GM19467 (cell line): ENCODE measurements at regions not wholly inside any gene's neighbourhood (a gene's known extent, or its start where the extent isn't known, plus 50 kb on each side); places are given as distances from the start of the nearest gene placed in this dataset.
A peak's percentile ranks its signal among the peaks of the same experiment; 100 is the strongest.
"Not testable (repeated sequence)": the region's sequence is repeated elsewhere in the genome, so short reads cannot be mapped to it uniquely, and the experiment has no call there.

Source experiments
- ATAC-seq: cut with Tn5 transposase; IDR thresholded peaks from one replicate; pipeline ENCODE4 v1.9.1; 2021; ENCODE audit warnings: mild to moderate bottlenecking, moderate library complexity; ENCODE audit not compliant: unreplicated experiment

DNA sequence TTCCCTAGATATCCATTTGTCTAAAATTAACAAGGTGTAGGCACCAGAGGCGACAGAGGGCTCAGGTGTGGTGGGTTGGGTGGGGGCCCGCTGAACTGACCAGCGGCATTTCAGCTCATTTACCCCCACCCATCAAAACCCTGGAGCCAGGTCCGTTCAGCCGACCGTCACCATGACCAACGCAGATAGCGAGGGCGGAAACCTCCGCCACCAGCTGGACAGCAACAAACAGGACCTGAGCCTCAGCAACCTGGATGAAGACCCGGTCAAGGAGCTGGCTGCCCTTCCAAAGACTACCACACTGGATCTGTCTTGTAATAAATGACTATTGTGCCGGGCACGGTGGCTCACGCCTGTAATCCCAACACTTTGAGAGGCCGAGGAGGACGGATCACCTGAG, 120.8 kb upstream of the LGSN start:
- no peak for ATAC-seq

GRCh38 chr6:63441266-63441956, 121.6 kb upstream of the LGSN start:
- ATAC-seq = no peak

DNA sequence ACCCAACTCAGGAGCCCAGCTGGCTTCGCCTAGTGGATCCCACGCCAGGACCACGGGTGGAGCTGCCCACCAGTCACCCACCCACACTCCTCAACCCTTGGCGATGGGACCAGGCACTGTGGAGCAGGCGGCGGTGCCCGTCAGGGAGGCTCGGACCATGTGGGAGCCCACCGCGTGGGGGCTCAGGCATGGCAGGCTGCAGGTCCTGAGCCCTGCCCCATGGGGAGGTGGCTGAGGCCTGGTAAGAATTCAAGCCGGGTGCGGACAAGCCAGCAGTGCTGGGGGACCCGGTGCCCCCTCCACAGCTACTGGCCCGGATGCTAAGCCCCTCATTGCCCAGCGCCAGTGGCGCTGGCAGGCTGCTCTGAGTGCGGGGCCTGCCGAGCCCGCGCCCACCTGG, 123.1 kb upstream of the LGSN start:
- ATAC-seq = no peak

DNA sequence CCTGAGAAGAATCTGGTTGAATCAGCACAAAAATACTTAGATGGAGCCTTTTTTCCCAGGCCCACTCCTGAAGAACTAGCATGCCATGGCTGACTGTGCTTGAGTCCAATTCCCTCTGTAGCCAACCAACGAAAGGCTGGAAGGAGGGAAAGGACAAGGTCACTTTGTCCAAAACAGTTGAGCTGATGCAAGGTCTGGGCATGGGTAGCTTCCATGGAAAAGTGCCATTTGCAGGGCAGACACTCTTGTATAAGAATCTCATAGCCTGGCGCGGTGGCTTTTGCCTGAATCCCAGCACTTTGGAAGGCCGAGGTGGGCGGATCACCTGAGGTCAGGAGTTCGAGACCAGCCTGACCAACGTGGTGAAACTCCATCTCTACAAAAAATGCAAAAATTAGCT, 125.0 kb upstream of the LGSN start:
- no peak for ATAC-seq

GRCh38 chr6:63446405-63446804, 125.9 kb upstream of the LOC128125822 start:
- no peak for ATAC-seq

- no peak for ATAC-seq
These were observed 125.1 kb upstream of the LOC128125822 start for GRCh38 chr6:63447134-63447533.

DNA sequence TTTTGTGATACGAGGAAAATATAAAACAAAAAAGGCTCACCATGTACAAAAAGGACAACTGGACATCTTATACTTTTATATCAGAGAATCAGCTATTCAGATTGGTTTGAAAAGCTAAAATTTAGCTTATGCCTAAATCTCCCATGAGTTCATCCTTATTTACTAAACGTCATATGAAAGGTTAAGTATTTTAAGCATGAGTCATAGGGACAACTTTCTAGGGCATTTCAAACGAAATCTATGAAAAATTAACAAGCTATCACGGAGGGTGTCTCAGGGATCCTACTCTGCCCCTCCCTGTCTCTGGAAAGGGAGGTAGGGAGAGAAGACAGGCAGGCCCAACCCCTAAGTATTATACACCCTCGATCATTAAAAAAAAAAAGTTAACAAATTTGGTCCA, 124.1 kb upstream of the LOC128125822 start:
- no peak for ATAC-seq

DNA sequence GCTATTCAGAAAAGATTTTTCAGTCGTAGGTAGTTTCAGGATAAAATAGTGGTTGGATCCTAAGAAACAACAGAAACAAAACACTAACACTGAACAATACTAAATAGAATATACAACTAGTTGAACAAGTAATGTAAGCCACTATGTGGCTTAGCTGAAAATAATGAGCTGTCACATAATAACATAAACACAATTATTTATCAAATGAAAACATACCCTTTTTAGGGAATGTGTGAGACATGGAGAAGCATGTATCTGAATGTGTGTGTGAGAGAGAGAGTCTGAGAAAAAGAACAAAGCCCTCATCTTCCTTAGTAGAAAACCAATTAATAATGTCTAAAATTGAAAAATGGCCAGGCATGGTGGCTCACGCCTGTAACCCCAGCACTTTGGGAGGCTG, 122.6 kb upstream of the LOC128125822 start:
- ATAC-seq = no peak

DNA sequence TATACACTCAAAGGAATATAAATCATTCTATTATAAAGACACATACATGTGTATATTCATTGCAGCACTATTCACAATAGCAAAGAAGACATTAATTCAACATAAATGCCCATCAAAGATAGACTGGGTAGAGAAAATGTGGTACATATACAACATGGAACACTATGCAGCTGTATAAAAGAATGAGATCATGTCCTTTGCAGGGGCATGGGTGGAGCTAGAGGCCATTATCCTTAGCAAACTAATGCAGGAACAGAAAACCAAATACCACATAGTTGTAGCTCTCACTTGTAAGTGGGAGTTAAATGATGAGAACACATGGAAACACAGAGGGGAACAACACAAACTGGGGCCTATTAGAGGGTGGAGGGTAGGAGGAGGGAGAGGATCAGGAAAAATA, 121.0 kb upstream of the LOC128125822 start:
- no peak for ATAC-seq

DNA sequence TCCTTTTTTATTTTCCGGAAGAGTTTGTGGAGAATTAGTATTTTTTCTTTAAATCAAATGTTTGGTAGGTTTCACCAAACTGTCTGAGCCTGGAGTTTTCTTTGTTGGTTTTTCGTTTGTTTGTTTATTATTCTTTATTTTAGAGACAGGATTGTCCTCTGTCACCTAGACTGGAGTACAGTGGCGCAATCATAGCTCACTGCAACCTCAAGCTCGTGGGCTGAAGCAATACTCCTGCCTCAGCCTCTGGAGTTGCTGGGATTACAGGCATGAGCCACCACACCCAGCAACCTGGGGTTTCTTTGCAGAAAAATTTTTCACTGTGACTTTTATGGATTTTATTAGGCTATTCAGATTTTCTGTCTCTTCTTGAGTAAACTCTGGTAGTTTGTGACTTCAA, 120.2 kb upstream of the LOC128125822 start:
- ATAC-seq = no peak

- ATAC-seq = no peak
These were observed 115.5 kb upstream of the LOC128125822 start for GRCh38 chr6:63456734-63457133.

DNA sequence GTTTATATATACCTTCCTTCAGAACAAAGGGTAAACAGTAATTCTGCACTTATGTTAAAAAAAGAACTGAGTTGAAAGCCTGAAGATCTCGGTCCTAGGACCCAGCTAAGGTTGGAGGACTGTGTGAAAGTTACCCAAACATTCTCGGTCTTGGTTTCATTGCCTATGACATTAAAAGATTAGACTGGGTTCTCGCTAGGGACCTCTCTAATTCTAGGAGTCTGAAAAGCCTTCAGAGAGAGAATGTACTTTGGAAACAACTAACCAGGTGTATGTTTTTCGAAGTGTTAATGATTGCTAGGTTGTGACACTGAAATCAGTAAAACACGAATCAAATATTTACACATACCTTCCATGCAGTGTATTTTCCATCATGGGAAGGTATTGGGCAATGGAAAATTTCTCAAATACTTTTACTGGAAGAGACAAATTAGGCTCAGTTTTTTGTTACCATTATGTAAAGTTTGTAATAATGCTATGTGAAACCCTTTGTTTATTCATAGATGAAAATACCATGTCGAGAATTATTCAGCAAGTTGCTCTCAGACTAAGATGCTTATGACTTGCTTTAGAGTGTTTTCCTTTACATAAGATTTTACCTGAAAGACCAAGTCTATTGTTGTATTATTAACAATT, 113.7 kb upstream of the LOC128125822 start:
- ATAC-seq = peak; percentile 95

DNA sequence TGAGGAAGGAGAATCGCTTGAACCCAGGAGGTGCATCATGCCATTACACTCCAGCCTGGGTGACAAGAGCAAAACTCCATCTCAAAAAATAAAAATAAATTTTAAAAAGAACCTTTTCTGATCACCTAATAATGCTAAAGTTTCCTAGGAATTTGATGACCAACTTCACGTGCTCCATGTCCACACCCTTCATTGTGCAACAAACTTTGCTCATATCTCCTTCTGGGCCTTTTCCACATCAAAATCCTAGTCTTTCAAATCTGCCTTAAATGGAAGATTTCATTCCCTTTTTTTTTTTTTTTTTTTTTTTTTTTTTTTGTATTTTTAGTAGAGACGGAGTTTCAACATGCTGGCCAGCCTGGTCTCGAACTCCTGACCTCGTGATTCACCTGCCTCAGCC, 112.5 kb upstream of the LOC128125822 start:
- no peak for ATAC-seq

GRCh38 chr6:63460971-63461370, 111.3 kb upstream of the LOC128125822 start:
- ATAC-seq = no peak

- no peak for ATAC-seq
These were observed 108.2 kb upstream of the LOC128125822 start for GRCh38 chr6:63464060-63464459.

GRCh38 chr6:63465750-63466149, 106.5 kb upstream of the LOC128125822 start:
- ATAC-seq = no peak

GRCh38 chr6:63466242-63466733, 106.0 kb upstream of the LOC128125822 start:
- ATAC-seq = no peak

DNA sequence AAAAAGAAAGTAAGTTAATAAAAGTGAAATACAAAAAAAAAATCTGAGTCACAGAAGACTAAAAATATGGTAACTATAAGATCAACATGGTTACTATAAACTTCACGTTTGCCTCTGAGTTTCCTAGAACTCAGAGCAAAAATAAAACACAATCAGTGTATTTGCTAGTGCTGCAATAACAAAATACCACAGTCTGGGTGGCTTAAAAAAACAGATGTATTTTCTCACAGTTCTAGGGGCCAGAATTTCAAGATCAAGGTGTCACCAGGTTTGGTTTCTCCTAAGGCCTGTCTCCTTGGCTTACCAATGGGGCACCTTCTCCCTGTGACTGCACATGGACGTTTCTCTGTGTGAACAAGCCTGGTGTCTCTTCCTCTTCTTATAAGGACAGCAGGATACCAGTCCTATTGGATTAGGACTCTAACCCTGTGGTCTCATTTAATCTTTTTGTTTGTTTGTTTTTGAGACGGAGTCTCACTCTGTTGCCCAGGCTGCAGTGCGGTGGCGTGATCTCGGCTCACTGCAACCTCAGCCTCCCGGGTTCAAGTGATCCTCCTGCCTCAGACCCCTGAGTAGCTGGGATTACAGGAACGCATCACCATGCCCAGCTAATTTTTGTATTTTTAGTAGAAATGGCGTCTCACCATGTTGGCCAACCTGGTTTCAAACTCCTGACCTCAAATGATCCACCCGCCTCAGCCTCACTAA, 104.9 kb upstream of the LOC128125822 start:
- ATAC-seq = no peak

- not testable (repeated sequence) for ATAC-seq
These were observed 101.1 kb upstream of the LOC128125822 start for GRCh38 chr6:63471145-63471544.

GRCh38 chr6:63471654-63472053, 100.6 kb upstream of the LOC128125822 start:
- no peak for ATAC-seq

DNA sequence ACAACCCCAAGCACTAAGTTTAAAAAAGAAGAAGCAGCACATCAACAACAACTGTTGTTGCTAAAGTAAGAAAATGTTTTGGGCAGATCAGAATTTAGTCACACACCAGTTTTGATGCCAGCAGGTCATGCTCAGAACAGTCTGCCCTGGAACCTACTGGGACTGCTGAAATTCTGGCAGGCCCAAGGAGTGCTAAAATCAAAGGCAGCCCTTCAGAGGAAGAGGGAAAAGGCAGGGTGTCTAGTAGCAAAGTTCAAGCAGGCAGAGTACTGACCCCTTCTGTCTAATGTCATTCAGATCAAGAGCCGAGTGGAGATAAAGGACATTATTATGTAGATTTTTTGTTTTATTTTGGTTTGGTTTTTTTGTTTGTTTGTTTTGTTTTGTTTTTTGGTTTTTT, 96.6 kb upstream of the LOC128125822 start:
- ATAC-seq = no peak

DNA sequence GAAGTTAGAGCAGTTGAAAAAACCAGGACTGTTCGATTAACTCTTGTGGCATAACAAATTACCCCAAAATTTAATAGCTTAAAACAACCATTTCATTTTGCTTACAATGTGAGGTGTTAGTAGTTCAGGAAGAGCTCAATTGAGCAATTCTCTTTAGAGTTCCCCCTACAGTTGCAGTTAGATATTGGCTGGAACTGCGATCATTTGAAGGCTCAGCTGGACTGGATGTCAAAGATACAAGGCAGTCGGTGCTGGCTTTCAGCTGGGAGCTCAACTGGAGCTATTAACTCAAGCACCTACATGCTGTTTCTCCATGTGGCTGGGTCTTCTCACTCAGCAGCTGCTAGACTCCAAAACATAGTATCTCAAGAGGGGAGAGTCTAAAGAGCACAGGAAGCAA, 96.0 kb upstream of the LOC128125822 start:
- ATAC-seq = no peak
